Mesothelial cell of epicardium (in vitro differentiated cells): ENCODE measurements at regions not wholly inside any gene's neighbourhood (a gene's known extent, or its start where the extent isn't known, plus 50 kb on each side); places are given as distances from the start of the nearest gene placed in this dataset.

ENCODE experiments used
- DNase-seq, 2 experiments: peaks; one replicate each; pipeline ENCODE4 v3.0.0; 2021; ENCODE audit warnings: low spot score in 2 of 2; ENCODE audit not compliant: unreplicated experiment in 2 of 2
- H3K27ac Mint-ChIP-seq: 2 replicates; pipeline ENCODE4 v1.8.0; 2021; ENCODE audit warnings: mixed read lengths
- H3K27me3 Mint-ChIP-seq: 2 replicates; pipeline ENCODE4 v1.8.0; 2021; ENCODE audit warnings: low read depth, mixed read lengths
- H3K36me3 Mint-ChIP-seq: 2 replicates; pipeline ENCODE4 v1.8.0; 2021; ENCODE audit warnings: mixed read lengths
- H3K4me1 Mint-ChIP-seq: 2 replicates; pipeline ENCODE4 v1.8.0; 2021; ENCODE audit warnings: mixed read lengths
- H3K4me3 Mint-ChIP-seq: 2 replicates; pipeline ENCODE4 v1.8.0; 2021; ENCODE audit warnings: mild to moderate bottlenecking, moderate library complexity, mixed read lengths
- H3K9me3 Mint-ChIP-seq: 2 replicates; pipeline ENCODE4 v1.8.0; 2021; ENCODE audit warnings: mixed read lengths
- TF ChIP-seq, protein P1 (sequence below): fragments of 200-600 bp; sonication (generic); IDR thresholded peaks from one replicate; pipeline ENCODE4 v1.5.0; 2021; ENCODE audit warnings: antibody characterized with exemption; ENCODE audit not compliant: unreplicated experiment

DNA sequence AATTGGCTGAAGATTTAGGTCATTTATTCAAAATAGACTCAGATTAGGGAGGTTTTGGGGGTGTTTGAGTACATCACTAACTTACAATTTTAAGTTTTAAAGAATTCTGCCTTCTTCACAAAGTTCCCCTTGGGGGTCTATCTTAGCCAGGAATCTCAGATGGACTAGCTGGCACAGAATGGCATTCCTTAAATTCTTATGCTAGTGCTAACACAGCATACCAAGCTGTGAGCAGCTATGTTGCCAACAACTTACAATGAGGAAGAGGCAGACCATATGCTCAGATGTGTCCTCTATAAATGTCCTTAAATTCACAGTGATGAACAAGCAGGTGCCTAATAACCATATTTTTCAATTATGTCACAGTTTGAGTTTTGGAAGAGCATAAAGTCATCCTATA lies 60.9 kb upstream of the NPHP3 start:
- no peak overlapping the region for H3K27ac Mint-ChIP-seq

DNA sequence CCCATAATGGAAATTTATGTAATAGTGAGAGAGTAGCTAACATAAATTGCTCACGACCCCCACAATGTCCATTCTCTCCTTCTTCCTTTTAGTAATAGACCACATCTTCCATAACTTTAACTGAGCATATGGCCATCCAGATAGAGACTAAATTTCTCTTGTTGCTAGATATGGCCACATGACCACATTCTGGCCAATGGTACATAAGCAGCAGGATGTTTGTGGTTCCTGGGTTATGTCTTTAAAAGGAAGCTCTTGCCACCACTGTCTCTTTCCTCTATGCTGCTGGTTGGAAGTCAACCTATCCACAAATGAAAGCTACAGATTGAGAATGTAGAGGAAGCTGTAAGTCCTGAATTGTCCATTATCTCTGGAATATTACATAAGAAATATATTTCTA lies 59.7 kb upstream of the NPHP3 start:
- H3K36me3 Mint-ChIP-seq, result no peaks in the 10 kb centered on the region
- no peak overlapping the region for H3K27ac Mint-ChIP-seq
- H3K27me3 Mint-ChIP-seq, result no peaks in the 10 kb centered on the region
- DNase-seq, result no peak
- H3K9me3 Mint-ChIP-seq, result no peaks in the 10 kb centered on the region
- TF ChIP-seq, protein P1, sequence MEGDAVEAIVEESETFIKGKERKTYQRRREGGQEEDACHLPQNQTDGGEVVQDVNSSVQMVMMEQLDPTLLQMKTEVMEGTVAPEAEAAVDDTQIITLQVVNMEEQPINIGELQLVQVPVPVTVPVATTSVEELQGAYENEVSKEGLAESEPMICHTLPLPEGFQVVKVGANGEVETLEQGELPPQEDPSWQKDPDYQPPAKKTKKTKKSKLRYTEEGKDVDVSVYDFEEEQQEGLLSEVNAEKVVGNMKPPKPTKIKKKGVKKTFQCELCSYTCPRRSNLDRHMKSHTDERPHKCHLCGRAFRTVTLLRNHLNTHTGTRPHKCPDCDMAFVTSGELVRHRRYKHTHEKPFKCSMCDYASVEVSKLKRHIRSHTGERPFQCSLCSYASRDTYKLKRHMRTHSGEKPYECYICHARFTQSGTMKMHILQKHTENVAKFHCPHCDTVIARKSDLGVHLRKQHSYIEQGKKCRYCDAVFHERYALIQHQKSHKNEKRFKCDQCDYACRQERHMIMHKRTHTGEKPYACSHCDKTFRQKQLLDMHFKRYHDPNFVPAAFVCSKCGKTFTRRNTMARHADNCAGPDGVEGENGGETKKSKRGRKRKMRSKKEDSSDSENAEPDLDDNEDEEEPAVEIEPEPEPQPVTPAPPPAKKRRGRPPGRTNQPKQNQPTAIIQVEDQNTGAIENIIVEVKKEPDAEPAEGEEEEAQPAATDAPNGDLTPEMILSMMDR, result no peak
- no peak overlapping the region for H3K4me3 Mint-ChIP-seq
- H3K4me1 Mint-ChIP-seq, result peaks cover 8% of the 10 kb centered on the region

More for the DNA sequence above, 60.9 kb upstream of the NPHP3 start:
- no peak for DNase-seq
- Mint-ChIP-seq H3K27me3 (no peaks in the 10 kb centered on the region), H3K36me3 (no peaks in the 10 kb centered on the region), H3K9me3 (no peaks in the 10 kb centered on the region), H3K4me1 (peaks cover 12% of the 10 kb centered on the region), H3K4me3 (no peak overlapping the region)
- TF ChIP-seq, protein P1, result no peak

DNA sequence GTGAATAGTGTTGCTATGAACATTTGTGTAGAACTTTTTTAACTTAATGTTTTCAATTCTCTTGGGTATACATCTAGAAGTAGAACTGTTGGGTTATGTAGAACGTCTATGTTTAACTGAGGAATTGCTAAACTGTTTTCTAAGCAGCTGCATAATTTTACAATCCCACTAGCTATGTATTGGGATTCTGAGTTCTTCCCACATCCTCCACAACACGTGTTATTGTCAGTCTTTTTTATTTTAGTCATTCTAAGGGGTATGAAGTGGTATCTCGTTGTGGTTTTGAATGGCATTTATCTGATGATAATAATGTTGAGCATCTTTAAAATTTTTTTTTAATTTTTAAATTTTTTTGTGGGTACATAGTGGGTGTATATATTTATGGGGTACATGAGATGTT lies 55.0 kb upstream of the NPHP3 start:
- no peaks in the 10 kb centered on the region for H3K36me3 Mint-ChIP-seq
- H3K27me3 Mint-ChIP-seq, result no peaks in the 10 kb centered on the region
- H3K4me3 Mint-ChIP-seq, result no peak overlapping the region
- H3K9me3 Mint-ChIP-seq, result no peaks in the 10 kb centered on the region
- TF ChIP-seq, protein P1, result no peak
- H3K27ac Mint-ChIP-seq, result no peak overlapping the region
- no peaks in the 10 kb centered on the region for H3K4me1 Mint-ChIP-seq
- DNase-seq, result no peak

DNA sequence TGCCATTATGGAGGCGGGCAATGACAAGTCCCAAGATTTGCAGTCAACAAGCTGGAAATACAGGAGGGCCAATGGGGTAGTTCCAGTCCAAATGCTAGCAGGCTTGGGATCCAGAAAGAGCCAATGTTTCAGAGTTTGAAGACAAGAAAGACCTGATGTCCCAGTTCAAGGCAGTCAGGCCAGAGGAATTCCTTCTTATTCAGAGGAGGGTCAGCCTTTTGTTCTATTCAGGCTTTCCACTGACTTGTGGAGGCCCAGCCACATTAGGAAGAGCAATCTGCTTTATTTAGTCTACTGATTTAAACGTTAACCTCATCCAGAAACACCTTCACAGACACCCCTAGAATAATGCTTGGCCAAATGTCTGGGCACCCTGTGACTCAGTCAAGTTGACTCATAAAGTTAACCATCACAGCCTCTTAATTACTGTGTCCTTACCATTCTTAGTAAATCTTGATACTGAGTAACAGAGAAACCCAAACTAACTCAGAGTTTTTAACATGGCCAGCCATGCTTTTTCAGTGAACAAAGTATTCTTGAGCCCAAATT lies 50.9 kb upstream of the NPHP3 start:
- Mint-ChIP-seq H3K27ac (no peak overlapping the region), H3K4me3 (no peak overlapping the region), H3K27me3 (peaks cover 3% of the 10 kb centered on the region), H3K36me3 (no peaks in the 10 kb centered on the region), H3K9me3 (peaks cover 3% of the 10 kb centered on the region), H3K4me1 (no peaks in the 10 kb centered on the region)
- DNase-seq, result no peak
- TF ChIP-seq, protein P1, result no peak

DNA sequence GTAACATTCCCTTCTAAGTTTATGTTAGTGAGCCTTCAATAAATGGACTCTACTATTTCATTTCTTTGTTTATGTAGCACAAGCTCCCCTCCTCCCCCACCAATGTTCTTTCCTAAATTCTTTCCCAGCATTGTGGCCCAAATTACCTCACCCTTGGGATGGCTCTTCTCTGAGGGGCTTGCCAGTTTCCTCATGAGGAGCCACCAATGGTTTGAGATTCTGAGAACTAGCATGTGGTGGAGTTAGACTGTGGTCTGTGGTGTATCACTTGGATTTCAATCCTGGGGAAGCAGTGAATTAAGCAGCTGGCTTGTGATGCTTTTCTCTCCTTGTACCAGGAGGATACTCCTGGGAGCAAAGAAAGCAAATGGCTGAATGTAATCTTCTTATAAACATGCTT lies 50.0 kb upstream of the NPHP3 start:
- H3K27me3 Mint-ChIP-seq, result peaks cover 5% of the 10 kb centered on the region
- TF ChIP-seq, protein P1, result no peak
- DNase-seq, result no peak
- peaks cover 9% of the 10 kb centered on the region for H3K9me3 Mint-ChIP-seq
- no peaks in the 10 kb centered on the region for H3K4me1 Mint-ChIP-seq
- H3K36me3 Mint-ChIP-seq, result no peaks in the 10 kb centered on the region
- no peak overlapping the region for H3K27ac Mint-ChIP-seq
- no peak overlapping the region for H3K4me3 Mint-ChIP-seq
